Fibroblast of mammary gland (primary cell): ENCODE measurements at regions not wholly inside any gene's neighbourhood (a gene's known extent, or its start where the extent isn't known, plus 50 kb on each side); places are given as distances from the start of the nearest gene placed in this dataset.

Experiments
- DNase-seq: peaks from one replicate; pipeline ENCODE4 v3.0.0-alpha.2; 2010; ENCODE audit warnings: low read depth
- H3K4me3 ChIP-seq: 2 replicates; pipeline ENCODE4 v1.5.1; 2011; ENCODE audit warnings: low read depth, mild to moderate bottlenecking, low read length, moderate library complexity; ENCODE audit not compliant: control insufficient read depth
- CTCF ChIP-seq: conservative IDR thresholded peaks from 2 replicates; pipeline ENCODE4 v1.5.1; 2011; ENCODE audit warnings: low read depth, low read length, inconsistent platforms; ENCODE audit not compliant: control insufficient read depth, insufficient read depth

DNA sequence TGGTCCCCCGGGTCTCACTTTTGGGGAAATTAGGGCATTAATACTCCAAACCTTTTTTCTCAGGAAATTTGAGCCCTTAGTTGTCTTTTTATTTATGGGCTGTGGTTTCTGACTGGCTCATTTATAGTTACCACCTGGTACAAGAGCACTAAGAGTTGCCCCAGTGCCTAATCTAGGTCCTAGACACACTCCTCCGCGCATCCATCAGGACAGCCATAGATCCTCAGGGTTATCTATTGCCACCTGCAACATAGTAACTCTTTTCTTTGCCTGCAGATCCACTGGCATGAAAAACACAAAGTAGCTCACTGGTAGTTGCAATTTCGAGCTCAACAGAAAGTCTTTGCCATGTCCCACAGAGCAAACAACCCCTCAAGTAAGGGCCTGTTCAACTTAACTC is 576.4 kb upstream of the ROBO2 start:
- no peak for TF ChIP-seq CTCF
- H3K4me3 ChIP-seq, result no peak overlapping the region
- no peak for DNase-seq

- peak; percentile 20 for DNase-seq
- H3K4me3 ChIP-seq, result no peak overlapping the region
- TF ChIP-seq CTCF, result no peak
Observed at GRCh38 chr3:76470285-76470684, 569.6 kb upstream of the ROBO2 start.

DNA sequence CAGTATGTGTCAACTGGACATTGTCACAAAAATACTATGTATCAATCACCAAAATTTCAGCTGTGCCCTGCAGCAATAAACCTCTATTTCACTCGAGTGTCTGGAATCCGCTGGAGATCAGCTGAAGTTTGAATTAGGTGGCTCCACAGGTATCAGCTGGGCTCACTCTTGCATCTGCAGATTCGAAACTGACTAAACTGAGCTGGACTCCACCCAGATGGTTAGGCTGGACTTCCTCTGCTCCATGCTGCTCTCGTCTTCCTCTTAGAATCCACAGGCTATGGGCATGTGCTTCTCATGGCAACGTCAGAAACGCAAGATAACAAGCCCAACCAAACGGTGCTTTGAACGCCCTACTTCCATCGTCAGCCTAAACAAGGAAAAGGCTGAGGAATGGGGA is 565.3 kb upstream of the ROBO2 start:
- no peak for DNase-seq
- TF ChIP-seq CTCF, result no peak
- no peak overlapping the region for H3K4me3 ChIP-seq

DNA sequence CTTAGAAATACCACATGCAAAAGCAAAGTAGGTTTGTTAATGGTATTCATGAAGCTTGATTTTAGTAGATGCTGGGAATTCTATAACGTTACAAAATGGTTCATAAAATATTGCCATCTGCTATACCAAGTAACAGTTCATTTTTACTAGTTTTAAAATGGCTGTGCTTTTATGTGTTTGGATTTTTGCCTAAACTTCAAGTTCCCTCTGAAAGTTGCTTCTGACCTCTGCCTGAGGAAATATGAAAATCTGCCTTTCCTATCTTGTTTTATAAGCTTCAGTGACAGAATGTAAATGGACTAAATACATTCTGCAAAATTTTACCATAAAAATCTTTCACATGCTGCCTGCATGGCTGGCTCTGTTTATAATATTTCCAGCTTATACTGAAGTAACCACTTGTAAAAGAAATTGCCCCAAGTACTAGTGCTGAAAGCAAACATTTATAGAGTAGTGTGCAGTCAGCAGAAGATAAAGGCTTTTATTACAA is 560.7 kb upstream of the ROBO2 start:
- no peak overlapping the region for H3K4me3 ChIP-seq
- no peak for DNase-seq
- no peak for TF ChIP-seq CTCF

GRCh38 chr3:76482510-76482909 is 557.4 kb upstream of the ROBO2 start:
- no peak for DNase-seq
- H3K4me3 ChIP-seq, result no peak overlapping the region
- TF ChIP-seq CTCF, result no peak

GRCh38 chr3:76487446-76487845 is 552.5 kb upstream of the ROBO2 start:
- no peak overlapping the region for H3K4me3 ChIP-seq
- no peak for TF ChIP-seq CTCF
- no peak for DNase-seq

GRCh38 chr3:76490064-76490463 is 549.8 kb upstream of the ROBO2 start:
- no peak for TF ChIP-seq CTCF
- no peak overlapping the region for H3K4me3 ChIP-seq
- DNase-seq, result no peak
